CD1c-positive myeloid dendritic cell (primary cell): ENCODE measurements at regions not wholly inside any gene's neighbourhood (a gene's known extent, or its start where the extent isn't known, plus 50 kb on each side); places are given as distances from the start of the nearest gene placed in this dataset.
A peak's percentile ranks its signal among the peaks of the same experiment; 100 is the strongest.
"Not testable (repeated sequence)": the region's sequence is repeated elsewhere in the genome, so short reads cannot be mapped to it uniquely, and the experiment has no call there.

Experiments used
- DNase-seq: peaks from one replicate; pipeline ENCODE4 v3.0.0-alpha.2; 2016; ENCODE audit errors: extremely low spot score

- DNase-seq = not testable (repeated sequence)
These were observed 85.1 kb upstream of the MAP4 start for GRCh38 chr3:48101301-48101650.

- no peak for DNase-seq
These were observed 76.1 kb upstream of the MAP4 start for GRCh38 chr3:48092270-48092669.

- DNase-seq = no peak
These were observed 74.1 kb upstream of the MAP4 start for GRCh38 chr3:48090166-48090939.

GRCh38 chr3:48088749-48089466 lies 72.7 kb upstream of the MAP4 start:
- DNase-seq = peak; percentile 97

- DNase-seq = no peak
These were observed 72.0 kb upstream of the MAP4 start for GRCh38 chr3:48088056-48088748.

GRCh38 chr3:48086705-48087104 lies 70.5 kb upstream of the MAP4 start:
- no peak for DNase-seq

- no peak for DNase-seq
These were observed 68.7 kb upstream of the MAP4 start for GRCh38 chr3:48084929-48085328.

GRCh38 chr3:48084170-48084569 lies 68.0 kb upstream of the MAP4 start:
- no peak for DNase-seq

GRCh38 chr3:48082580-48083184 lies 66.5 kb upstream of the MAP4 start:
- DNase-seq = no peak

- no peak for DNase-seq
These were observed 61.6 kb upstream of the MAP4 start for GRCh38 chr3:48077815-48078214.

- DNase-seq = no peak
These were observed 53.8 kb upstream of the MAP4 start for GRCh38 chr3:48070030-48070429.

GRCh38 chr3:48069339-48069738 lies 53.1 kb upstream of the MAP4 start:
- DNase-seq = no peak

- DNase-seq = no peak
These were observed 52.7 kb upstream of the MAP4 start for GRCh38 chr3:48068886-48069285.

GRCh38 chr3:48068320-48068719 lies 52.1 kb upstream of the MAP4 start:
- not testable (repeated sequence) for DNase-seq

- DNase-seq = no peak
These were observed 51.1 kb upstream of the MAP4 start for GRCh38 chr3:48067271-48067670.
